Heart right ventricle (tissue), 16 donors: ENCODE measurements at regions not wholly inside any gene's neighbourhood (a gene's known extent, or its start where the extent isn't known, plus 50 kb on each side); places are given as distances from the start of the nearest gene placed in this dataset.

Experiments
- ATAC-seq, 8 donors: fragments of 200-7000 bp; cut with Tn5 transposase; one replicate each; pipeline ENCODE4 v1.9.1; 2020; ENCODE audit warnings: mild to moderate bottlenecking in 8 of 8, moderate library complexity in 8 of 8, moderate number of reproducible peaks in 1 of 8
- DNase-seq, 2 donors: peaks; one replicate each; pipeline ENCODE4 v3.0.0-alpha.2; 2020
- H3K27ac ChIP-seq, 10 donors: fragments of 200-600 bp; sonication (generic) in 2 of 10; one replicate each; pipeline versions ENCODE4 v1.5.0 to v1.8.0; 2020 to 2022; ENCODE audit warnings: mild to moderate bottlenecking in 3 of 10
- H3K27me3 ChIP-seq, 7 donors: fragments of 200-600 bp; one replicate each; pipeline ENCODE4 v1.8.0; 2021 to 2022; ENCODE audit warnings: mild to moderate bottlenecking in 2 of 7
- H3K36me3 ChIP-seq, 9 donors: fragments of 200-600 bp; sonication (generic) in 1 of 9; one replicate each; pipeline versions ENCODE4 v1.5.0 to v1.8.0; 2020 to 2022; ENCODE audit warnings: mild to moderate bottlenecking in 2 of 9
- H3K4me1 ChIP-seq, 9 donors: fragments of 200-600 bp; sonication (generic) in 1 of 9; one replicate each; pipeline versions ENCODE4 v1.5.0 to v1.8.0; 2020 to 2022; ENCODE audit warnings: mild to moderate bottlenecking in 4 of 9
- H3K4me3 ChIP-seq, 10 donors: fragments of 200-600 bp; sonication (generic) in 2 of 10; one replicate each; pipeline versions ENCODE4 v1.5.0 to v1.8.0; 2020 to 2022; ENCODE audit warnings: mild to moderate bottlenecking in 7 of 10, moderate library complexity in 2 of 10
- H3K9me3 ChIP-seq, 11 donors: fragments of 200-600 bp in 10 of 11; sonication (generic) in 2 of 11; one replicate each; pipeline versions ENCODE4 v1.5.0 to v1.8.0; 2013 to 2022; ENCODE audit warnings: mild to moderate bottlenecking in 2 of 11, control low read depth in 1 of 11, moderate library complexity in 1 of 11
- WGBS, 2 donors: extraction: QIAGEN DNeasy Blood & Tissue Kit; methylation state at CpG; one replicate each; pipeline ENCODE4 v1.1.7; 2013; ENCODE audit warnings: inconsistent platforms in 1 of 2; 5-methylcytosine and 5-hydroxymethylcytosine counted together
- intact Hi-C, 10 donors: fragments of 100-400 bp; cut with DNase I; formaldehyde crosslinking; loops; one replicate each; pipeline versions ENCODE4 v1.11.1 to v1.14.2; 2022
- TF ChIP-seq, protein P1 (sequence below), 9 donors: fragments of 200-600 bp; sonication (generic) in 2 of 9; IDR thresholded peaks; one replicate each; pipeline versions ENCODE4 v1.5.0 to v1.8.0; 2021 to 2022; ENCODE audit warnings: antibody characterized with exemption in 9 of 9, mild to moderate bottlenecking in 5 of 9, moderate library complexity in 1 of 9
- donor health status: Arrhythmogenic right ventricular cardiomyopathy.
- donor health status: ischemic (EF 13 %, LVEDD 7.1; RV severe dilation, severe dysfunction).
- donor health status: healthy with polysubstance abuse.
- donor health status: DM: no; HTN: yes; CAD: no.
- donor health status: DM: no; HTN: no; CAD: no.
- donor health status: ischemic (EF 25% LVEDD 6.9; RV normal size, moderate dysfunction).
- donor health status: ischemic (EF 25% LVEDD 5.7; RV mildly dilated, moderate dysfunction).
- donor health status: healthy.
- donor health status: DM: yes; HTN: yes; CAD: no.
- donor health status: Ischemic cardiomyopathy.
- donor health status: ischemic (EF 35%, LVEDD 5.7; RV mildly dilated, moderate dysfunction).
- donor health status: nonischemic (EF 11% LVEDD 7.7; RV severe dilation, severe dysfunction).
- donor health status: DM: yes; HTN: yes; CAD: no.
- donor health status: PGD.
- donor health status: ischemic (EF 29% LVEDD 5.4; RV normal size, mild dysfunction).
- donor health status: nonischemic (EF 23%, LVEDD 6.1; RV moderate dilation, normal function).

DNA sequence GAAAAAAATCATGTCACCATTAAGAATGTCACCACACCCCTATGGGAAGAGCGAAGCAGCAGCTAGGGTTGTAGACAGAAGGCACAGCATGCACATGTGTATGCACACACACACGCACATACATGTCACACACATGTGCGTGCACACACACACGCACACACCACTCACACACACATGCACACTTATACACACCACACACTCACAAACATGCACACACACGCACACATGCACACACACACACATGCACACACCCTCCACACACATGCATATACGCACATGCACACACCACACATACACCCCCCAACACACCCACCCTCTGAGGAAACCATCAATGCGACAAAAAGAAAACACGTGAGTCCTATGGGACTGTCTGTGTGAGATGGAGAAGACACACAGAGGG, 205.4 kb downstream of the ENGASE start:
- WGBS, 2 donors, result 84 to 86% methylated on average over 8 of the region's 8 CpGs
- intact Hi-C loops, result no loop called here

DNA sequence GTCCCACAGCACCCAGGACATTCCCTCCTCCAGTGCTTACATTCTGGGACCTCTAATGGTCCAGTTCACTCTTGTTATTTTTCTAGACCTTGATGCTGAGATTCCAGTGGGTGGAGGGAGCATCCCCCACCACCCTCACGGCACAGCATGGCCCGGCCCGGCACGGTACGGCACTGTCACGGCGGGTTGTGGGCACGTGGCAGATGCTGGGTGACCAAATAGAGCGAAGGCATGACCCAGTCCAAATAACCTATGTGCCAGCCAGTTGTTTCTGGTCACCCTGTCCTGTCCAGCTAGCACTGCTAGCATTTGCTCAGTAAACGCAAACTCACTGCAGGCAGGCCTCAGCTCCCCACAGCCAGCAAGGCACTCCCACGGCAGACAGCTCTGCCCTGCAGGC, 204.7 kb downstream of the ENGASE start:
- TF ChIP-seq, protein P1, sequence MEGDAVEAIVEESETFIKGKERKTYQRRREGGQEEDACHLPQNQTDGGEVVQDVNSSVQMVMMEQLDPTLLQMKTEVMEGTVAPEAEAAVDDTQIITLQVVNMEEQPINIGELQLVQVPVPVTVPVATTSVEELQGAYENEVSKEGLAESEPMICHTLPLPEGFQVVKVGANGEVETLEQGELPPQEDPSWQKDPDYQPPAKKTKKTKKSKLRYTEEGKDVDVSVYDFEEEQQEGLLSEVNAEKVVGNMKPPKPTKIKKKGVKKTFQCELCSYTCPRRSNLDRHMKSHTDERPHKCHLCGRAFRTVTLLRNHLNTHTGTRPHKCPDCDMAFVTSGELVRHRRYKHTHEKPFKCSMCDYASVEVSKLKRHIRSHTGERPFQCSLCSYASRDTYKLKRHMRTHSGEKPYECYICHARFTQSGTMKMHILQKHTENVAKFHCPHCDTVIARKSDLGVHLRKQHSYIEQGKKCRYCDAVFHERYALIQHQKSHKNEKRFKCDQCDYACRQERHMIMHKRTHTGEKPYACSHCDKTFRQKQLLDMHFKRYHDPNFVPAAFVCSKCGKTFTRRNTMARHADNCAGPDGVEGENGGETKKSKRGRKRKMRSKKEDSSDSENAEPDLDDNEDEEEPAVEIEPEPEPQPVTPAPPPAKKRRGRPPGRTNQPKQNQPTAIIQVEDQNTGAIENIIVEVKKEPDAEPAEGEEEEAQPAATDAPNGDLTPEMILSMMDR (IDR thresholded peaks at IDR 0.05), result no peak
- ATAC-seq, result no peak
- Histone ChIP-seq H3K4me1 (no peaks in the 10 kb centered on the region), H3K27me3 (peaks cover 0 to 48% (median 12%) of the 10 kb centered on the region in 7 donors), H3K27ac (no peak overlapping the region), H3K36me3 (no peaks in the 10 kb centered on the region), H3K4me3 (no peak overlapping the region), H3K9me3 (no peaks in the 10 kb centered on the region)
- WGBS, 2 donors, result 82 to 85% methylated on average over 11 of the region's 11 CpGs
- no peak for DNase-seq
- intact Hi-C loops, result no loop called here

More for the DNA sequence above, 205.4 kb downstream of the ENGASE start:
- Histone ChIP-seq H3K4me1 (no peaks in the 10 kb centered on the region), H3K9me3 (no peaks in the 10 kb centered on the region), H3K36me3 (no peaks in the 10 kb centered on the region), H3K27me3 (peaks cover 0 to 46% (median 9%) of the 10 kb centered on the region in 7 donors), H3K4me3 (no peak overlapping the region), H3K27ac (no peak overlapping the region)
- ATAC-seq, result no peak
- no peak for DNase-seq
- TF ChIP-seq, protein P1 (IDR thresholded peaks at IDR 0.05), result no peak

DNA sequence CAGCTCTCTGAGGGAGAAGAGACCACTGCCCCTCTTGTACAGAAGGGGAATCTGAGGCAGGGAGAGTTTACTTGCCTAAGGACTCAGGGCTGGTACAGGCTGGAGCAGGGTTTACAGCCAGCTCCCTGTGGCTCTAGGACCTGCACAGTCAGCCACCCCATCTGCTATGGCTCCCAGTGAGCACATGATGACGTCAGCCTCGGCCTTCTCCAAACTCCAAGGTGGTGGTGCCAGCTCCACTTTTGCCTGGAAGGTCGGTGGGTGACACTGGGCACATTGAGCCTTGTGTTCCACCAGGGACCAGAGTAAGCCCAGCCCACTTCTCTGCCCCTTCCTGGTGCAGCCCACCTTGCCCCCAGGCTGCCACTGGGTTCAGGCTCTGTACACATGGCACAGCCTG, 202.2 kb downstream of the ENGASE start:
- peaks cover 0 to 57% (median 29%) of the 10 kb centered on the region in 7 donors for H3K27me3 ChIP-seq
- DNase-seq (no peak), ATAC-seq (no peak)
- H3K4me3 ChIP-seq, result no peak overlapping the region
- H3K27ac ChIP-seq, result no peak overlapping the region
- 57 to 68% methylated on average over 3 of the region's 3 CpGs for WGBS, 2 donors
- H3K36me3 ChIP-seq, result no peaks in the 10 kb centered on the region
- H3K4me1 ChIP-seq, result no peaks in the 10 kb centered on the region
- TF ChIP-seq, protein P1 (IDR thresholded peaks at IDR 0.05), result no peak
- intact Hi-C loops, result loop anchor here in 1 of 10 donors (2.0 kb wide), 1 partner anchor 66 kb away; no protein-coding TSS in a partner anchor
- no peaks in the 10 kb centered on the region for H3K9me3 ChIP-seq

DNA sequence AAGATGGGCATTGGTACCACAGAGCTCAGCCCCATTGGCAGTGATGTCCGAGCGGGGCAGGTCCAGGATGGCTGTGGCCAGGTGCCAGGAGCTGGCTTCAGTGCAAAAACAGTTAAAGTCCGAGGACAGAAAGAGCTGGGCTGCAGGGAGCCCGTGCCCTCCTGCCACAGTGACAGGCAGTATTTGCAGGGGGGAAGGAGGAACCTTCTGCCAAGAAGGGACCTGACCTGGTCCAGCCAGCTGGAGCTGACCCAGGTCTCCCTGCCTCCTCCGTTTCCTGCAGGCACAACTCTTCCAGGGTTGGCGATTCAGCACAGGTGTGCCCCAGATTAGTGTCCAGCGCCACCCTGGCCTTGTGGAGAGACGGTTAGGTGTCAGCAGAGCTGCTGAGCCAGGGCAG, 199.0 kb downstream of the ENGASE start:
- DNase-seq (no peak), ATAC-seq (no peak)
- 61 to 66% methylated on average over 8 of the region's 8 CpGs for WGBS, 2 donors
- H3K27ac ChIP-seq, result no peak overlapping the region
- no peaks in the 10 kb centered on the region for H3K4me1 ChIP-seq
- peaks cover 0 to 76% (median 53%) of the 10 kb centered on the region in 7 donors for H3K27me3 ChIP-seq
- no peaks in the 10 kb centered on the region for H3K9me3 ChIP-seq
- no peak overlapping the region for H3K4me3 ChIP-seq
- H3K36me3 ChIP-seq, result no peaks in the 10 kb centered on the region
- TF ChIP-seq, protein P1 (IDR thresholded peaks at IDR 0.05), result no peak
- intact Hi-C loops, result no loop called here
